GM12878 (cell line): ENCODE measurements at regions not wholly inside any gene's neighbourhood (a gene's known extent, or its start where the extent isn't known, plus 50 kb on each side); places are given as distances from the start of the nearest gene placed in this dataset.

ENCODE experiments used
- BMI1 ChIP-seq: fragments of 450-650 bp; IDR thresholded peaks from 2 replicates; pipeline ENCODE4 v1.6.1; 2016; ENCODE audit warnings: mild to moderate bottlenecking, moderate library complexity, borderline replicate concordance
- MXI1 ChIP-seq: fragments of 150-350 bp; IDR thresholded peaks from 2 replicates; pipeline ENCODE4 v1.6.1; 2011; ENCODE audit warnings: low read depth, mild to moderate bottlenecking, inconsistent platforms, low read length, improper control_type of control experiment

- no peak for TF ChIP-seq BMI1
- TF ChIP-seq MXI1: no peak
These were observed 225.3 kb downstream of the ATP23 start for GRCh38 chr12:58166643-58167042.
